IPS-18c (cell line): ENCODE measurements at regions not wholly inside any gene's neighbourhood (a gene's known extent, or its start where the extent isn't known, plus 50 kb on each side); places are given as distances from the start of the nearest gene placed in this dataset.

ENCODE experiments used
- H3K4me3 ChIP-seq: 2 replicates; pipeline ENCODE4 v1.7.0; 2013; ENCODE audit warnings: low read depth, mild to moderate bottlenecking, low read length, moderate library complexity; ENCODE audit not compliant: insufficient read depth
- H3K9me3 ChIP-seq: one replicate; pipeline ENCODE4 v1.6.1; 2013; ENCODE audit warnings: mild to moderate bottlenecking, low read length, moderate library complexity; ENCODE audit not compliant: control insufficient read depth, insufficient read depth

DNA sequence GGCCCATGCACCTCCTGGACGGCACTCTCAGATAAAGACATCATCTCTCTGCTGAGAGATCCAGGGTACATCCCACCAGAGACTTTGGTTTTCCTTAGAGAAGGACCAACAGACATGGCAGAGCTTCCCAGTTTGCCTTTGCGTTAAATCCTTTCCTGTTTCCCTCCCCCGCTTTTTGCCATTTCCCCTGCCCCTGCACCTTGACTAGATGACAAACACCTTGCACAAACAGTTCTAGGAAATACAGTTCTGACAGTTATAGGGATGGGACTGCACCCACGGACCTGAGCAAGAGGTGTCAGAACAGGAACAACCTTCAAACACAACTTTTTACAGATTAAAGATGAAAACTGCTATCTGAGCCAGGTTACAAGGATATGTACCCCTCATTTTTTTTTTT lies 288.9 kb downstream of the MSX2 start:
- Histone ChIP-seq H3K9me3 (no peaks in the 10 kb centered on the region), H3K4me3 (no peak overlapping the region)

DNA sequence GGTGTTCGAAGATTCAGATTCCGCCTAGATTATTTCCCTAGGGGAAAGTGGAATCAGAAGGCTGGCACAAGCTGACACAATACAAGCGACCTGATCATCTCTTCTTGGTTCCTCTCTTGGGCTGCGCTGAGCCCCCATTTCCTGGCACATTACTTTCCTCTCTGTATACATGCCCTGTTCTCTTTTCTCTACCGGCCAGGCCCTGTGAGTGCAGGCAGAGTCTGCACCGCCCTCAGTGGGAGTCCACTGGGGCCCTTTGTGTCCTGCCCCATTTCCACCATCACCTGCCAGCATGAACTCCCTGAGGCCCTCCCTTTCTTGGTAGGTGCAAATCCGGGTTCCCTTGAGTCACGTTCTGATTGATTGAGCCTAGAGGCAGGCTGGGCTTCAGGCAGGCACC lies 287.9 kb downstream of the MSX2 start:
- no peak overlapping the region for H3K4me3 ChIP-seq

DNA sequence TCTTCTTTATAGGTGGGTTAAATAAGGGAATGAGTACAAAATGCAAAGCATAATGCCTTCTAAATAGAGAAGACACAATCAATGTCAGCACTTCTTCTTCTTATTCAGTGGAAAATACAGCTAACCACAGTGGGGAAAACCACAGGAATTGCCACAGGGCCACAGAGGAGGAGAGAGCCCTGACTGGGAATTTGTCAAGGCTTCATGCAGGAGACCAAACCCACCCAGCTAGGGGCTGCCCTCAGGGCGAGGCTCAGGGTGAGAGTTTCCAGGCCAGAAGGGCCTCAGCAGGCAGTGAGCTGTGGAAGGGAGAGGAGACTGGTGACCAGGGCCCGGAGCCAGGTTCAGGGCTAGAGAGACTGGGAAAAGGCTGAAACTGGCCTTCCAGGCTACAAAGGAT lies 279.1 kb downstream of the MSX2 start:
- Histone ChIP-seq H3K9me3 (peaks cover 5% of the 10 kb centered on the region), H3K4me3 (no peak overlapping the region)

More for the DNA sequence above, 287.9 kb downstream of the MSX2 start:
- H3K9me3 ChIP-seq: no peaks in the 10 kb centered on the region

DNA sequence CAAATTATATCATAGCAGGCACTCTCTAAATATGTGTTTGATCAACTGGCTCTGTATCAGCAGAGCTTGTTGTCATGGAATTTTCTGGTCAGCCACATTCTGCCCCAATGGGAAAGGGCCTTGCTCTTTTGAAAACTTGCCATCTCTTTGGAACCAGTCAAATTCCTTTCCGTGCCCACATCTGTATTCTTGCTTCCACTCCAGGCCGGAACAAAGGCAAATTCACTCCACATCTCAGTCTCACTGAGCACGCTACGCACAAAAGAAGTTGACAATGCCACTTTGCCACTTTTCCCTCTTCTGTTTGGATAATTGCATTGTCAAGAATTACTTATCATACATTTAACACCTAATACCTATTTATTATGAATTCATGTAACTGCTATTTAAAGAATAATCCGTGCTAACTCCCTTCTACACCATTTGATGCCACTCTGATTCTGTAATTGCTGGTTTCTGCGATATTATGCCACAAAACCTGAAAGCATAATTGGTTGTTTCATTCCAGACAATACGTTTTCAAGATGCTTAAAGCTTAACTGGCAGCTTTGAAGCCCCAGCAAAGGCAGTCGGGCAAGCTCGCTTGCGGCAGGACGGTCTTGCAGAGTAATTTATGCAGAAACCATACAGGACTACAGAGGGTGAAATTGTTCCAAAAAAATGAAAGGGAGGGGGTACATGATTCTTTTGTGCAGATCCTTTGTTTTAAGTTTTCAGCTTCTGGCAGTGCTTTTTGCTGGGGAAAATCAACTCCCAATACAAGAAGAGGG lies 277.7 kb downstream of the MSX2 start:
- Histone ChIP-seq H3K9me3 (peaks cover 8% of the 10 kb centered on the region), H3K4me3 (no peak overlapping the region)

DNA sequence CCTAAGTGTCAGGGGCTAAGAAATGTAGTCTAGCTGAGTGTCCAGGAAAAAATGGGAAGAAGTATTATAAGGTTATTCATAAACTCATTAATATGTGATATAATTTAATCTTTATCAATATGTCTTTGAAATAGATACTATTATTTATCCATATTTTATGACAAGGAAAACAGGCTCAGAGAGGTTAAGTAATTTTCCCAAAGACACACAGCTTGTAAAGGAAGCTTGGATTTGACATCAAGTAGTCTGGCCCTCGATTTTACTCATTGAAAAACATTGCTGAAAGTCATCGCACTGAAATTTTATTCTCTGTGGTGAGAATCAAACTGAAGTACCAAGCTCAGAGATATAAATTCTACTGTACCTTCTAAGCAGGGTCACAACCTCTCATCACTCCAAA lies 276.9 kb downstream of the MSX2 start:
- Histone ChIP-seq H3K4me3 (no peak overlapping the region), H3K9me3 (peaks cover 8% of the 10 kb centered on the region)

DNA sequence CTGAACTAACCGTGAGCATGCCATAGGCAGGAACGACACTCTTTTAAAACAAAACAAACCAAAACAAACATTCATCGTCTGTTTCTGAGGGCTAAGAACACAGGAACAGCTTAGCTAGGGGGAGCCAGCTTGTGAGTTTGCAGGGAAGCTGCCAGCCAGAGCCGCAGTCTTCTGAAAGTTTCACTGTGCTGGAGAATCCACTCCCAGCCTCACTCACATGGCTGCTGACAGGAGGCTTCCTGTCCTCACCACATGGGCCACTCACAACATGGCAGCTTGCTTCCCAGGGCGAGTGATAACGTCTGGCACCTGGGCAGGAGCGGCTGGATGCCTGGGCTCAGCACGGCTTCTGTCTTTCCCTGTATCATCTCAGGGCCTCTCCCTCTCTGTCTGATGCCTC lies 275.2 kb downstream of the MSX2 start:
- no peak overlapping the region for H3K4me3 ChIP-seq
- H3K9me3 ChIP-seq: peaks cover 3% of the 10 kb centered on the region

DNA sequence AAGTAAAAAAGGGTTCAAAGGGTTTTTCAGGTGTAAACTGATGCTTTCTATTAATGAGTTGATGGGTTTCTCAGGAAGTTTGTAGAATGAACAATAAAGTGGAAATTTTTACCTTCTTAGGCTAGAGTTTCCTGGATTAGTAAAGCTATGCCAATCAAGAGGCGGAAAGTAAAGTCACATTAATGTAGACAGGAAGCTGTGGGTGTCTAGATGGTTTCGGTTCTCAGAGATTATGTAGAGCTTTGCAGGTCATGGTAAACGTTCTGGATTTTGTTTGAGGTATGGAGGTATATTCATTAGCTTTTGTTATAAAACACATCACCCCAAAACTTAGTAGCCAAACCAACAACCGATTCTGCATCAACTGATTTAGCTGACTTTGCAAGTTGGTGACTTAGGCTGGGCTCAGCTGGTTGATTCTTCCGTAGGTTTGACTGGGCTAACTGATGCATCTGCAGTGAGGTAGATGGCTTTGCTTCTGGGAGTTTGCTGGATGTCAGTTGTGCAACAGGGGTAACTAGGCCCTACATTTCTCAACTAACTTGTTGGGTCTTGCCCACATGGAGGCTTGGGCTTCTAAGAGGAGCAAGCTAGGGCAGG lies 273.8 kb downstream of the MSX2 start:
- Histone ChIP-seq H3K9me3 (peaks cover 2% of the 10 kb centered on the region), H3K4me3 (no peak overlapping the region)

DNA sequence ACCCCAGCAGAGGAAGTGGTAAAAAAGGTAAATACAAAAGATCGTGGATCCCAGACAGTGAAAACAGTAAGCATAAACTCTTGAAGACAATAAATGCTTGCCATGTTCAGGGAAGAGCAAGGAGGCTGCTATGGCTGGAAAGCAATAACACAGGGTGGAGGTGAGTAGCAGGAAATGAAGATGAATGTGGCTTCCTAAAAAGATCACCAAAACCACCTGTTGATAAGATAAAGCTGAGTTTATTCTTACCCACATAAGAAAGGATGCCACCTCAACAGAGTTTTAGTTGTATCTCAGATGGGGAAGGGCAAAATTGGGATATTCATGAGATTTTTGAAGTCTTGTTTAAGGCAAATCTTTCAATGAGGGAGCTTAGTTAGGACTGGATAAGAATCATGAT lies 273.3 kb downstream of the MSX2 start:
- Histone ChIP-seq H3K9me3 (peaks cover 2% of the 10 kb centered on the region), H3K4me3 (no peak overlapping the region)

DNA sequence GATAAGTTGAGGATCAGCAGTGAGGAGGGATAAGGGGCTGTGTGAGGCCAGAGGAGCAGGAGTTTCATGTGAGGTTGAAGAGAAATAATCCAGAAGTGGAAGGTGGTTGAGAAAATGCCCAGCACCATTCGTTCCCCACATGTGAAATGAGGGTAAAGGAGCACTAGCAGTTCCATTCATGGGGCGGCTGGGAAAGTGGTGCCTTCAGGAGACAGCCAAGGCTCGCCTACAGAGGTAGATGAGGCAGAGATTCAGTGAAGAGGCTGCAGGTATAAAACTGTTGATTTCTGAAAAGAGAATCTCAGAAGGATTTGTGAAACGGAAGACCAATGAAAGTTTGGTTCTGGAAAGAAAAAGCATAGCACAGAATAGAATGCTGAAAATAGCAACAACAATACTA lies 272.6 kb downstream of the MSX2 start:
- Histone ChIP-seq H3K4me3 (no peak overlapping the region), H3K9me3 (peaks cover 2% of the 10 kb centered on the region)

DNA sequence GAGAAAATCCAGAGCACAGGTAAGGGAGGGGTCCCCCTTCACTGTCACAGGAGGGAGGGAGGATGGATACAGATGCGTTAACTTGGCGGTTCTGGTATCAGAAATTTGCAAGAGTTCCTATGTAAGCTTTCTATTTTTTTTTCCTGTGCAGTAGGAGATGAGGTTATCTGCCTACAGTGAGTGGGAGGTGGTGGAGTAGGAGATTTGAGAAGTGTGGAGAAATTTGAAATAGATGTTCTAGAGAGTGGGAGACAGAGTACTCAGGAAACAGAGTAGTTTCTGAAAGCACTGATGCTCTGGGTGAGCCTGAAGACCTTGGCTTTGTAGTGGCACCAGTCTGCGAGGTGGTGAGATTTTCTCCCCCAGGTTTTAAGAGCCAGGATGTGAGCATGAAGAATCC lies 271.4 kb downstream of the MSX2 start:
- peaks cover 2% of the 10 kb centered on the region for H3K9me3 ChIP-seq
- H3K4me3 ChIP-seq: no peak overlapping the region

DNA sequence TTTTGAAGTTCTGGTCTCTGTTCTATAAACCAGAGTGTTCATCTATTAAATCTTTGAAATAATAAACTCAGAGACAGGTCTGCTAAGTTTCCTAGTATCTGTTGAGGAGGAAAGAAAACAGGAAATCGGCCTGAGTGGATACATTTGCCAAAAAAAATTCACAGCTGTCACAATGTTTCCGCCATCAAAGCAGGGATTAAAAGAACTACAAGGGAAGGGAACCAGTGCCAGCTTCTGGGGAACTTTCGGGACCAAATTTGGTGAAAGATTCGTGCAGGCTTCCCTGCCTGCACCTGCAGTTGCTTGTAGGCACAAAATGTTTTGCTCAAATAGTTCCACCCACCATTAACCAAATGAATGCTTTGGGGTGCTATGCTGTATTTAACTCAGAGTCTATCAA lies 267.5 kb downstream of the MSX2 start:
- Histone ChIP-seq H3K9me3 (no peaks in the 10 kb centered on the region), H3K4me3 (no peak overlapping the region)

DNA sequence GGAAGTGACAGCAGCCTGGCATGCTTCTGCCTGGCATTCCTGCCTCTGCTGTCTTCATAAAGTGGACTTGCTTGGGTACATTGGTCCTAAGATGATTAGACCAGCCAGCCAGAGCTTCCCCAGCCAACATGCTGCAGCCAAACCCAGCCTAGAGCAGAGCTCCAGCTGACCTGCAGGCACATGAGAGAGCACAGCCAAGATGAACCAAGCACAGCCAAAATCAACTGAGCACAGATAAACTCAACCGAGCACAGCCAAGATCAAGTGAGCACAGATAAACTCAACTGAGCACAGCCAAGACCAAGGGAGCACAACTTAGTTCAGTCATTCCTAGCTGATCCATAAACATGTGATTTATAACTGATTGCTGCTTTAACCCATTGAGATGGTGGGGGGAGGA lies 266.5 kb downstream of the MSX2 start:
- no peak overlapping the region for H3K4me3 ChIP-seq
- H3K9me3 ChIP-seq: no peaks in the 10 kb centered on the region

DNA sequence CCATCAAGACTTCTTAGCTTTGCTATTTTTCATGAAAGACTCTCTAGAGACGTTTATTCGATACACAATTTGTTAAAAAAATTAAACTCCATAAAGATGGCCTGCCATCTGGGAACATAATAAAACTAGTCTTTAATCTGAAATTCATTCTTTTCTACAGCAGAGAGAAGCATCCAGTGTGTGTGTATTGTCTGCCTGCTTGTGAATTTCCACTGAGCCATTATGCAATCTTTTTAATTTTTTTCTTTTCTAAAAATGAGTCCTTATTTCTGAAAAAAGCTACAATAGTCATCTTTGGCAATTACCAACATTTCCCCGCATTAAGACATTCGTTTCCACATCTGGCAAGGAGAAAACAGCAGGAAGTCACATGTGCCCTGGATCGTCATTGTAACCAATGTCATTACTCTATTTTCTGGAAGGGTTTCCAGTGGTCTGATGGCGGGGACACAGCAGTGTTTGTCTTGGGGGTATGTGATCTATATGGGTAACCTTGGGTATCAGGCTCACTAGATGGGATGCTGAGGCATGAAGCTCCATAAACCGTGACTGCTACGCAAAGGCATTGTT lies 263.1 kb downstream of the MSX2 start:
- Histone ChIP-seq H3K9me3 (no peaks in the 10 kb centered on the region), H3K4me3 (no peak overlapping the region)

DNA sequence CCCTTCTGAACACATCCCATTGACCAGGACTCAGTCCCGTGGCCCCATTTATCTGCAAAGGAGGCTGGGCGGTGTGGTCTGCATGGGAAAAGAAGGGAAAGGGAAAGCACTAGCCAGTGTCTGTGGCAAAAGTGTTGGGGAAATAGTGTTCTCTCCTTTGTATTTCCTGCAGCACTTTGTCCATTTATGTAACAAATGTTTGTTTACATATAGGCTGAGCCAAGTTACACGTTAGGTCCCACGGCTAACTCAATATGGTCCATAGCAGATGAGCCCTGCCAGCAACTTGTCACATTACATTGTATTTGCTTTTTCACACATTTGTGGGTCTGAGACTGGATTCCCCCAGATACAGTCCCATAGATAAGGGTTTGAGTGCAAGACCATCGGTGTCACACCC lies 260.5 kb downstream of the MSX2 start:
- H3K4me3 ChIP-seq: no peak overlapping the region
- H3K9me3 ChIP-seq: no peaks in the 10 kb centered on the region

DNA sequence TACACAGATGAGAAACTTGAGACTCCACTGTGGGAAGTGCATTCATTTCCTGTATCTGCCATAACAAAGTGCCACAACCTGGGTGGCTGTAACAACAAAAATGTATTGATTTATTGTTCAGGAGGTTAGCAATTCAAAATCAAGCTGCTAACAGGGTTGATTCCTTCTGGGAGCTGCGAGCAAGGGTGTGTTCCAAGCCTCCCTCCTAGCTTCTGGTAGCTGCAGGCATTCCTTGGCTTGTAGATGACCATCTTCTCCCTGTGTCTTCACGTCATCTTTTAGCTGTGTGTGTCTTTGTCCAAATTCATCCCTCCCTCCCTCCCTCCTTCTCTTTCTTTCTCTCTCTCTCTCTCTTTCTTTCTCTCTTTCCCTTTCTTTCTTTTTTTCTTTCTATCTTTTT lies 258.1 kb downstream of the MSX2 start:
- H3K4me3 ChIP-seq: no peak overlapping the region
- H3K9me3 ChIP-seq: no peaks in the 10 kb centered on the region

DNA sequence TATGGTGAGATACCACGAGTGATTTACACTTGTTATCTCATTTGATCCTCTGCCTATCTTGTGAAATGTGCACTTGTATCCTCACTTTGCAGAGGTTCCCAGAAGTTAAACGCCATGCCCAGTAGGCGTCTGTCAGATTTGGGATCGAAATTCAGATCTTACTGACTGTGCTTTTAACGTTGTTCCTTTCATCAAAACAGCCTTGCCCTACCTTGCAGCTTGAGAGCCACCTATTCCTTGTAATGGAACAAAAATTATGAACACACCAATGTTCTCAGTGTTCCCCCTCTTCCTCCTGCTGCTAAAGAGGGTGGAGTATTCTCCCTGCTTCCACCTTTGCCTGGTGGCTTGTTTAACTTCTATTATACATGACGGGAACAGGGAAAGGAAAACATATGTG lies 257.0 kb downstream of the MSX2 start:
- no peak overlapping the region for H3K4me3 ChIP-seq
- no peaks in the 10 kb centered on the region for H3K9me3 ChIP-seq

DNA sequence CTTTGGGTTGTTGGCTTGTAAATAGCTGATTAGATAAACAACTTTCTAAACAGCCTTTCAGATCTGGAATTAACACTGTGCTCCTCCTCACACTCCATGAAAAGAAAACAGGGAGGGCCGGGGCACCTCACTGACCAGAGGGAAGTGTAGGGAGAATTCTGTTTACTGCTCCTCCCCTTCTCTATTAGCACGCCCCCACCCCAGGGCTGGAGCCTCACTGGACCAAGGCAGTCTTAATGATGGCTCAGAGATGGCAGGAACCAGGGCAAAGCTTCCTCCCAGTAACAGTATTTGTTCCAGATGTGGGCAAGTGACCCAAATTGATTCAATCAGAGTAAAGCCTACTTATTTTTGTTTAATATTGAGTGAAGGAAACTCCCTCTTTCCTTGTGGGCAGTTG lies 256.6 kb downstream of the MSX2 start:
- H3K4me3 ChIP-seq: no peak overlapping the region
- no peaks in the 10 kb centered on the region for H3K9me3 ChIP-seq

DNA sequence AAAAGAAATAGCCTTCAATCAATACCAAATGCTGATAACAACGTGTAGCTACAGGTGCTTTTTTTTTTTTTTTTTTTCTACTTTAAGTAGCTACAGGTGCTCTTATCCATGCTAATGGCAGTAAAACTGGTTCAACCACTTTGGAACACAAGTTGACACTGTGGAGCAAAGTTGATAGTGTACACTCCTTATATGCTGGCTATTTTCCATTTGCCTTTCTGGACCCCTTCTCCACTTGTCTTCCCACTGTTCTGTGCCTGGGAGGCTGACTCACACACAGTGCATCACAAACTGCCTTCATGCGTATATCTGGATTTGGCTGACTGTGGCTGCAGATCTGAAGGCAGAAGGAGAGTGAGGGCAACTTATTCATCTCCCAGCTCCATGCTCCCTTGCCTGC lies 247.9 kb downstream of the MSX2 start:
- H3K4me3 ChIP-seq: no peak overlapping the region
- H3K9me3 ChIP-seq: no peaks in the 10 kb centered on the region

DNA sequence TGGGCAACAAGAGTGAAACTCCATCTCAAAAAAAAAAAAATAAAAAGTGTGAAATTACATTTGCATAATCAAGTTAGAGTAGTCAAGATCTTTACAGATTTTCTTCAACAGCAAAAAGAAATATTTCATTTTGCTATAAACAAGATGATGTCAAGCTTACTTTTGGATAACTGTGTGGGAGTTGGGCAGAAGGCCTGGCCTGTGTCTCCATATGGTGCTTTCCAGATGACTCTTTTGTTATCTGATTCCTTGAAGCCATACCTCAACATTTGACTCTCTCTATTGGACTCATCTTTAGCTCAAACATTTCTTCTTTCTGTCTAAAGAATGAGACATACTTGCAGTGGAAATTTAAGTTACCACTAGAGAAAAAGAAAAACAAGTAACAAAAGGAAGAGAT lies 246.8 kb downstream of the MSX2 start:
- Histone ChIP-seq H3K4me3 (no peak overlapping the region), H3K9me3 (no peaks in the 10 kb centered on the region)
